Neutrophil (primary cell): ENCODE measurements at regions not wholly inside any gene's neighbourhood (a gene's known extent, or its start where the extent isn't known, plus 50 kb on each side); places are given as distances from the start of the nearest gene placed in this dataset.

Experiments used
- H3K27ac ChIP-seq: fragments of 200-600 bp; sonication (generic); 2 replicates; pipeline ENCODE4 v1.5.1; 2016; ENCODE audit warnings: mild to moderate bottlenecking, moderate library complexity
- H3K27me3 ChIP-seq: fragments of 200-600 bp; sonication (generic); 2 replicates; pipeline ENCODE4 v1.6.0; 2016; ENCODE audit warnings: mild to moderate bottlenecking
- H3K36me3 ChIP-seq: fragments of 200-600 bp; sonication (generic); 2 replicates; pipeline ENCODE4 v1.5.1; 2017
- H3K4me1 ChIP-seq, 2 experiments: fragments of 200-600 bp in 1 of 2; sonication (generic) in 1 of 2; 1 replicate in 1 of 2; 2 replicates in 1 of 2; pipeline versions ENCODE4 v1.5.1 to v1.6.1; 2013 to 2016; ENCODE audit warnings: low read depth in 1 of 2, low read length in 1 of 2, mild to moderate bottlenecking in 1 of 2, moderate library complexity in 1 of 2; ENCODE audit not compliant: control insufficient read depth in 1 of 2, insufficient read depth in 1 of 2
- H3K4me3 ChIP-seq, 2 experiments: fragments of 200-600 bp in 1 of 2; sonication (generic) in 1 of 2; 1 replicate in 1 of 2; 2 replicates in 1 of 2; pipeline ENCODE4 v1.5.1; 2013 to 2016; ENCODE audit warnings: low read depth in 1 of 2, low read length in 1 of 2, mild to moderate bottlenecking in 1 of 2, moderate library complexity in 1 of 2
- H3K9me3 ChIP-seq: fragments of 200-600 bp; sonication (generic); 2 replicates; pipeline ENCODE4 v1.5.1; 2016
- TF ChIP-seq, protein P1 (sequence below): fragments of 200-600 bp; sonication (generic); IDR thresholded peaks from 2 replicates; pipeline ENCODE4 v1.5.1; 2016; ENCODE audit warnings: antibody characterized with exemption

DNA sequence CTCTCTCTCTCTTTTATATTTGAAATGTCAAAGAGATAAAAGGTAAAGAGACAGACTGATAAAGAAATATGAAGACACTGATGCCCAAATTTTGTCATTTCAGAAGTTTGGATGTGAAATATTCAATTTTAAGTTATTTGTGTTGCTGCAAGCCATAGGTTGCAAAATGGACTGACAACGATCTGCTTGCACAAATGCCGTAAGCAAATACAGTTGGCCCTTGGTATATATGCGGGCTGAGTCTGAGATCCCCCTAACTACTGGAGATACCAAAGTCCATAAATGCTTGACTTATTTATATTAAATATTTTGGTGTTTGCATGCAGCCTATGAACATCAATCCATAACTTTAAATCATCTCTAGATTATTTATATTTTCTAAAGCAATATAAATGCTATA, 1459.1 kb upstream of the ALCAM start:
- TF ChIP-seq, protein P1, sequence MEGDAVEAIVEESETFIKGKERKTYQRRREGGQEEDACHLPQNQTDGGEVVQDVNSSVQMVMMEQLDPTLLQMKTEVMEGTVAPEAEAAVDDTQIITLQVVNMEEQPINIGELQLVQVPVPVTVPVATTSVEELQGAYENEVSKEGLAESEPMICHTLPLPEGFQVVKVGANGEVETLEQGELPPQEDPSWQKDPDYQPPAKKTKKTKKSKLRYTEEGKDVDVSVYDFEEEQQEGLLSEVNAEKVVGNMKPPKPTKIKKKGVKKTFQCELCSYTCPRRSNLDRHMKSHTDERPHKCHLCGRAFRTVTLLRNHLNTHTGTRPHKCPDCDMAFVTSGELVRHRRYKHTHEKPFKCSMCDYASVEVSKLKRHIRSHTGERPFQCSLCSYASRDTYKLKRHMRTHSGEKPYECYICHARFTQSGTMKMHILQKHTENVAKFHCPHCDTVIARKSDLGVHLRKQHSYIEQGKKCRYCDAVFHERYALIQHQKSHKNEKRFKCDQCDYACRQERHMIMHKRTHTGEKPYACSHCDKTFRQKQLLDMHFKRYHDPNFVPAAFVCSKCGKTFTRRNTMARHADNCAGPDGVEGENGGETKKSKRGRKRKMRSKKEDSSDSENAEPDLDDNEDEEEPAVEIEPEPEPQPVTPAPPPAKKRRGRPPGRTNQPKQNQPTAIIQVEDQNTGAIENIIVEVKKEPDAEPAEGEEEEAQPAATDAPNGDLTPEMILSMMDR, result no peak
- Histone ChIP-seq H3K9me3 (no peaks in the 10 kb centered on the region), H3K27ac (no peak overlapping the region), H3K27me3 (no peaks in the 10 kb centered on the region), H3K36me3 (no peaks in the 10 kb centered on the region), H3K4me1 (no peaks in the 10 kb centered on the region), H3K4me3 (no peak overlapping the region)

DNA sequence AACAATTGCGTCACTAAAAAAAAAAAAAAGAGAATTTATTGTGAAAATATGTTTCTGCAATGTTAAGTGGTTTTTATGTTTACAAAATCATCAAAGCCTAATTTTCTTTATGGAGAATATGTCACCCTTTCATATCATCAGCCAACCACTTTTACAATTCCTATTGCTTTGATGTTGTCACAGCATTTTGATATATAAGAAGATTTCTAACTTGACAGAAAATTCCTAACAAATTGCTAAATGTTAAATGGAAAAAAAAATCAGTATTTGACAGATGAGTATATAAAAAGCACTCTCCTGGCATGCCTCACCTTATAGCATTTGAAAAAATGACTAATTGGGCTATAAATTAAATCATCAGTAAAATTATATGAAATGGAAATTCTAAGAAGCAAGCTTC, 1457.3 kb upstream of the ALCAM start:
- TF ChIP-seq, protein P1, result no peak
- Histone ChIP-seq H3K4me1 (no peaks in the 10 kb centered on the region), H3K36me3 (no peaks in the 10 kb centered on the region), H3K4me3 (no peak overlapping the region), H3K9me3 (no peaks in the 10 kb centered on the region), H3K27ac (no peak overlapping the region), H3K27me3 (no peaks in the 10 kb centered on the region)

DNA sequence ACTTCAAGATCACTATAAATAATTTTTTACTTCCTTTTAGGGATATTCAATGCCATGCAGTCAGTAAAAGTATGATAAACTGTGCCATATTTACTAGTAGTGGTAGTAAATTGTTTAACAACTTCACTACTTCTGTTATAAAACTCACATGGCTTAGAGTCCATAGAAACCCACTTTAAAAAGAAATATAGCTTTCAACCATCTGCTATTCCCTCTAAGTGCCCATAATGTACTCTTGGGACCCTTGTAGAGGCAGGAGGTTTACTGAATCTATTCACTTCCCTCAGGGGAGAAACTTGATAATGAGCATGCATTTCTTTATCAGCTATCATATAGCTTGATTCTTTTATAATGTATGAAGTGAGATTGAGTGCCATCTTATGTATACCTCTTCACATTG, 1448.4 kb upstream of the ALCAM start:
- Histone ChIP-seq H3K9me3 (no peaks in the 10 kb centered on the region), H3K36me3 (no peaks in the 10 kb centered on the region), H3K4me1 (no peaks in the 10 kb centered on the region), H3K27ac (no peak overlapping the region), H3K27me3 (no peaks in the 10 kb centered on the region), H3K4me3 (no peak overlapping the region)
- TF ChIP-seq, protein P1, result no peak

DNA sequence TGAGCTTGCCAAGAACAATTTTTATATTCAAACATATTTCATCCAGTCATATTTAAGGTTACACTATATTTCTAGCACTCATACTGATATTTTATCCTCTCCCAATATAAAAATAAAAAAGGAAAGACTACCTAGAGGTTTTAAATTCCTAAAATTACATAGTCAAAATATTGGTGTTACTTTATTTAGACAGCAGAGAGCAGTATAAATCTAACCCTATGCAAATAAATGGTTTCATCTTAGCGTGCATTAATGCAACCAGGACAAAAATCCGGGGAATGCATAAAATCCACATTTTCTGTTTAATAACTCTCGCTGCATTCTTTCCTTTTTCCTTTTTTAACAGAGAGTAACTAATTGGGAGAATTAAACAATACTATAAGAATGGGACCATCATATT, 1447.4 kb upstream of the ALCAM start:
- Histone ChIP-seq H3K27me3 (no peaks in the 10 kb centered on the region), H3K4me3 (no peak overlapping the region), H3K9me3 (no peaks in the 10 kb centered on the region), H3K36me3 (no peaks in the 10 kb centered on the region), H3K27ac (no peak overlapping the region), H3K4me1 (no peaks in the 10 kb centered on the region)
- TF ChIP-seq, protein P1, result no peak

DNA sequence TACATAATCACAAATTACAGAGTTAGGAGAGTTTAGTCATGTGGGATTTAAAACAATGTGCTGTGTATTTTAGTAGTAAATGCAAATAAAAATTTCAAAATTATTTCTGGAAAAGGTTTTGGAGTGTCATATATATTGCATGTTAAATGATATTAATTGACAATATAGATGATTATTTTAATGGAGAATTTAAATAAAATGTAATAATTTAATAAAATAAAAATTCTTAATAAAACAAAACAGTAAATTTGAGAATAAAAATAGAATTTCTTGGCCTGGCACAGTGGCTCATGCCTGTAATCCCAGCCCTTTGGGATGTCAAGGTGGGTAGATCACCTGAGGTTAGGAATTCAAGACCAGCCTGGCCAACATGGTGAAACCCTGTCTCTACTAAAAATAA, 1442.8 kb upstream of the ALCAM start:
- Histone ChIP-seq H3K36me3 (no peaks in the 10 kb centered on the region), H3K9me3 (no peaks in the 10 kb centered on the region), H3K27ac (no peak overlapping the region), H3K4me1 (no peaks in the 10 kb centered on the region), H3K27me3 (no peaks in the 10 kb centered on the region), H3K4me3 (no peak overlapping the region)
- TF ChIP-seq, protein P1, result no peak

DNA sequence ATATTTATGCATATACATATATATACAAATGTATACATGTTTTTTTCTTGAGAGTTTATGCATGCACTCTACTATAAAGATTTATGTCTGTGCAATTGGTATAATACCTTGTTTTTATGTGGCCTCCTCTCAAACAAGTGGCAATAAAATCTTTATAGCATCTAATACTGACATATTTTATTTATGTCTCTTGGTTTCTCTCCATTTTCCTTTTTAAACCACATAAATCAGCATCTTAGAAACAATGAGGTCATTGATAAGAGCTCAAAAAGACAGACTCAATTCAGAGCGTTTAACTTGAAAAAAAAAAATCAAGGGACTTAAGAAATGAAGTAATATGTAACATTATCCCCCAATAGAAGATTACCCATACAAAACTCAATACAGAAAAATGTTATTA, 1442.2 kb upstream of the ALCAM start:
- Histone ChIP-seq H3K36me3 (no peaks in the 10 kb centered on the region), H3K27me3 (no peaks in the 10 kb centered on the region), H3K4me1 (no peaks in the 10 kb centered on the region), H3K27ac (no peak overlapping the region), H3K9me3 (no peaks in the 10 kb centered on the region), H3K4me3 (no peak overlapping the region)
- TF ChIP-seq, protein P1, result no peak
